HG03342 (cell line): ENCODE measurements at regions not wholly inside any gene's neighbourhood (a gene's known extent, or its start where the extent isn't known, plus 50 kb on each side); places are given as distances from the start of the nearest gene placed in this dataset.

ENCODE experiments used
- ATAC-seq: cut with Tn5 transposase; IDR thresholded peaks from one replicate; pipeline ENCODE4 v1.9.1; 2021; ENCODE audit warnings: mild to moderate bottlenecking, moderate library complexity; ENCODE audit not compliant: unreplicated experiment

DNA sequence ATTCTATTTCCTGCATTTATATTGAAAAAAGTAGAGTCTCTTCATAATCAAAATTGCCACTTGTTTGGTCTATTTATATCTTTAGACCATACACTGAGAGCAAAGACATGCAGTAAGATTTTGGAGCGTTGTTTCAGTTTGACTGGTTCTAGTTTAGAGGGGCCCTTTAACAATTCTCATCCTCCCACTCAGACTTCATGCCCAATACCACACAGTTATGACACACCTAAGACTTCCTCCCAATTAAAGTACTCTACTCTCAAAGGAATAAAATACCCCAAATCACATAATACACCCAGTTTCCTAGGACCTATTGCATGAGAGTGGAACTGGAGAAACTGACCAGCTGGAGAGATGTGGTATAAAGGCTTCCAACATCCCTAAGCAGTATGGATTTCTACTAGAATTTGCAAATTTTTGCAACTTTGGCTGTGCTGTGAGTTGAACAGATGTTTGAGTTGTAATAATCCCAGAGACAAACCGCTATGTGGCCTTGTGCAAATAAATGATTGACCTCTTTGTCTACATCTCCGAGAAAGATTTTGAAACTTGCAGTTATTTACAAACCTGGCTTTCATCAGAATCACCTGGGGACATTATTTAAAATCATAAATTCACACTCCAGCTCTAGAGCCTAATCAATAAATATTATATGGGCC is 170.0 kb upstream of the ROBO2 start:
- ATAC-seq: no peak

DNA sequence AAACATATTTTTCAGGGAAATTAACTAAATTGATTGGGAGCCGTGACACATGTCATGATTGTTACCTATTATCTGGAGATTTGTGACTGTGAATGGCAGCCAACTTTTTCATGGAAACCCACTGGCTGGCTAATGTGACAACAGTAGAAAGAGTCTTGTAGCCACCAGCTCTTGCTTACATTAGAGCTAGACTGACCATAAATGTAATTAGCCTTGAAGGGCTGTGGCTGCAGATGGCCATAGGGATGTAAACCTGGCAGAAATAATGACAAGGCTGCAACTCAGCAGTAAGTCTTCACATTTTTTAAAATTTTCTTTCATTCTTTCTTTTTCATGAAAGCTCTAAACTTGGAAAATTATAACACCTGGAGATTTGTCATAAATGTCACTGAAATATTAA is 168.2 kb upstream of the ROBO2 start:
- ATAC-seq: no peak

DNA sequence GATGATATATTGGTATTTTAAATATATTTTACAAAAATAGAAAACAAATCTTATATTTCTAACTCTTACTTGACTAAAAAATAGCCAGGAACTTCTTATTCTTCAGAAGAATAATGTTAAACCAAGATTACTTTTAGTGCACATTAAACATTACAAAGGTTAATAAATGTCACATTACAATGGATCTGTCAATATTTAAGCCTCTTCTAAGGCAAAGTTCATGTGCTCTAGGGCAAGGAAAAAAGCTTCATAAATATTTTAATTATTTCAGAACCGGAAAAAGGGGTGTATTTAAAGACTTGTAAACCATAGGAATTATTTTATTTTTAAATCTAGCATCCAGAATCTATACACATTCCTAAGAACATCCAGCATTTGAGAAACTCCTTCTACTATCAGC is 166.9 kb upstream of the ROBO2 start:
- ATAC-seq: no peak

DNA sequence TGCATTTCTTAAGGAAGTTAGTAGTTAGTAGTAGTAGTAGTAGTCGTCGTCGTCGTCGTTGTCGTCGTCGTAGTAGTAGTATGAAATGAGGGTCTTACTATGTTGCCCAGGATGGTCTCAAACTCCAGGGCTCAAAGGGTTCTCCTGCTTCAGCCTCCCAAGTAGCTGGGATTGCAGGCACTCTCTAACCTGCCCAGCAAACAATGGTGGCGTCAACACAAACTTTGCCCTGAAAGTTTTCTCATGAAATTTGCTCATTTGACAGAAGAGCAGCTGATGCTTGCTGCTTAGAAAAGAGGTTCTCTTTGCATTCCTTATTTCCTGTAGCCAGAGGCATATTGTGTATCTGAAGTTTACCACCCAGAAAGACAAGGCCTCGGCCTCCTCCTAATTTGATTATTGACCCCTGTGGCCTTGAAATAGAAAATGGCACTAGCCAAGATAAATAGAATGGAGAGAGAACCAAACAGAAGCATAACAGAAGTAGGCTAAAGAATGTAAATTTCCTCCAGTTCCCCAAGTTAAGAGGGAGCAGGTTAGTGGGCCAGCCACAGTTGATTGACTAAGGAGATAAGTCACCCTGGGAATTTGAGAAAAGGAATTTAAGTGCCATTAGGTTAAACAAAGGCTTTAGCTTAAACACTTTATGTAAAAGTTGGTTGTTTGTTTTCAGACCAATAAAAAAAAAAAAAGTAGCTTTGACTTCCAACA is 166.2 kb upstream of the ROBO2 start:
- ATAC-seq: no peak

DNA sequence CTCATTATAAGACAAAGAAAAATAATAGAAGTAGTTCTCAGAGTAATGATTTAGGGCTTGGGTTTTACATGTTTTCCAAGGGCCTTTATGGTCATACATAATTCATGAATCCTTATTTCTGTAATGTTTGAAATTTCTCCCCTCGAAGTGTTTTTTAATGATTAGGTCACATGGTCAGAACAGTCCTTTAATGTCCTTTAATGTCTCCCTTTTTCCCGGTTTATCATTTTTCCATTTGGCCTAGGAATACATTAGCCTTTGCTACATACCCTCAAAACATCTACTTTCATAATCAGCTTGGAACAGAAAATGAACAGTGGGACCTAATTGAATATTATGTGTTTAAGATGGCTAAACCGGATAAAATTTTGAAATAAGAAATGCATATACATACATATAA is 159.9 kb upstream of the ROBO2 start:
- no peak for ATAC-seq

DNA sequence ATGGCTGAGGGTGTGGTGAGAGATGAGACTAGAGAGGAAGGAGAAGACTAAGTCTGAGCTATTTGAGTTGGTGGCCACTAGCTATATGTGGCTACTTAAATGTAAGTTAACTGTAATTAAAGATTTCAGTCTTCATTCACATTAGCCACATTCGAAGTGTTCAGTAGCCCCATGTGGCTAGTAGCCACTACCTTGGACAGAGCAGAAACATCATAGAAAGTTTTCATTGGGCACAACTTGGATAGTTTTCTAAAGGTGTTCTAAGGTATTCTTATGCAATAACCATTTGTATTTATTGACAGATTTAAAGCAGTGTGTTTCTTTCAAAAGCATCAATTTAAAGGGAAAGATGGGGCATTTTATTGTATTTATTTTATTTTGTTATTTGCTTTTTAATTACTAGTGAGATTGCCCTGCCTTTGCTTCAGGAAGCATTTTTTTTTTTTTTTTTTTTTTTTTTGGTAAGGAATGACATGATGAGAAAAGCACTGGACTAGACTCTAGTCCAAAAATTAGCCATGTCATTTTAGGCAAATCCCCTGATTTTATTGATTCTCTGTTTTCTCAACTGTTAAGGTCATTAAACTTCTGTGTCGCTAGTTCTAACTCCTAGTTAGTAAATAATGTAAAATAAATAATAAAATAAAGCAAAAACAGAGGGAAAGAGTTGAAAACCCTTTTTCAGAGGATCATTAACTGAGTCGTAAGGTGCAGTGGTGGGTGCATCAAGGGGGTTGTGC is 153.0 kb upstream of the ROBO2 start:
- no peak for ATAC-seq

DNA sequence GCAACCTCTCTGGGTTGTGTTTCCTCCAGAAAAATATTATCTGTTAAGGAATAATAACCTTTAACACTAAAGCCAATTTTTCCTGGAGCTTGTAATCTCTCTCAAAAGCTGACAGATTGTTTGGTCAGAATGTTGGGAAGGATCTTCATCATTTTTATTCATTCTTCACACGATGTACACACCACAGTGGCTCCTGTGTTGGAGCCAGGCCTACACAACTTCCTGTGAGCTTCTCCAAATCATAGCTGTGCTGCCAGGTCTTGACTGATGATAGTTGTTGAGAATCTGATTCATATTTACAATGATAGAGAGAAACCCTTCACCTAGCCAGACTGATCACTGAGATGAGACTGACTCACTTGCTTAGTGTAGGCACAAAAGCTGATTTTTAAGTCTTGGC is 151.0 kb upstream of the ROBO2 start:
- ATAC-seq: no peak

DNA sequence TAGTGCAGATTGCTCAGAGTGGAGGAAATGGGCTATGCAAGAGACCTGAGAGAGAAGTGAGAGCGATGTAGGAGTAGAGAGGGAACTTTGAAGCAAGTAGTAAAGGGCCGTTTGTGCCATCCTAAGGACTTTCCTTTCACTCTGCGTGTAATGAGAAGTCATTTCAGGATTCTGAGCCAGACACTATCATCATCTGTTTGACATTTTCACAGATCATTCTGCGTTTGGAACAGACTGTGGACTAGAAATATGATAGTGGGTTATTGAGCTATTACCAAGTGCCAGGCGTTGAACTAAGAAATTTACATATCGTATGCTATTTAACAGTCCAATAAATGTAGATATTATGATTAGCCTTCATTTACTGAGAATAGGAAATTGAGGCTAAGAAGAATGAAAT is 150.0 kb upstream of the ROBO2 start:
- no peak for ATAC-seq

DNA sequence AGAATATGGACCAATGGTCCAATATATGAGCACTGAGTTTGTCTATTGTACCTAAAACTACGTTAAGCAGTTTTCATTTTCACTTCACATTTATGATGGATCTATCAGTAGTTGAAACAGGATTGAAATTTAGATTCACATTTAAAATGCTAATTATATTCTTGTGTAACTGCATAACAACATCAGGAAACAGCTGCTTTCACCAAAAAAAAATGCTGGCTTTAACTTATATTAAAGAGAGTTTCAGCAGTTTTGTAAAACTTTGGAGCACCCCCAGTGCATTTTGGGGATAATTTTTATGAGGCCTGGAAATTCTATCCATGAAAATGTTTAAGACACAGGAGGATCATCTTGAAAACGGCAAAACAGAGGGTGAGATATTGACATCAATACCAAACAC is 142.8 kb upstream of the ROBO2 start:
- ATAC-seq: no peak

DNA sequence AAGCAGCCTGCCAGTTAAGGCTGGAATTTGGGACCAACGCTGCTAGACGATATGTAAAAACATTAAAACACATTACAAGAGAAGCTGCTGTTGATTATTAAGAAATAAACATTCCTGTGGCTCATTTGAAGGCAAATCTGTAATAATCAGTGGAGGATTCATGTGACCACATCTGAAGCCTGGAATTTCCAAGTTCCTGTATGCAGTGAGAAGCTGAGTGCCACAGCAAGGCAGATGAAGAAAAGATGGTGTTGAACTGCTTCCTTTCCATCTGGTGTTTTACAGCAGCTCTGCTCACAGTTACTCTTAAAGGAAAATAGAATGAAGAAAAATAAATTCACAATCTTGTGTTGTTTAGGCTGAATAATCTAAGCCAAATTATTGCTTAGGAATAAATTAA is 139.3 kb upstream of the ROBO2 start:
- ATAC-seq: no peak

DNA sequence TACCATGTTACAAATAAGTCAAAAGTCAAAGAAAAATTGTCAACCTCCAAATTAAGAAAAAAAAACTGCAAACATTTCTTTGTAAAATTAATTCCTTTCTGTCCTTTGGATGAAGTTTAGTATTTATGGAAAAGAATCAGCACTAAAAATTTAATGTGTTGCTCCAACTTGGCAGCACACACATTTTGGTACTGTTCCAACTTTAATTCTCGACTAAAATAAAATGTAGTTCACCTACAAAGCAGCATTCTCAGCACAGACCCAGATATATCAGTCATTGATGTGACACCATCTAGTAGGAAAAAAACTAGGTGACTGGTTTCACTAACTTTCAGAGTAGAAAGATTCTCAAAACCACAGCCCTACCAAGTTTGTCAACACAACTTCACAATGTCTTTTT is 131.7 kb upstream of the ROBO2 start:
- ATAC-seq: no peak

DNA sequence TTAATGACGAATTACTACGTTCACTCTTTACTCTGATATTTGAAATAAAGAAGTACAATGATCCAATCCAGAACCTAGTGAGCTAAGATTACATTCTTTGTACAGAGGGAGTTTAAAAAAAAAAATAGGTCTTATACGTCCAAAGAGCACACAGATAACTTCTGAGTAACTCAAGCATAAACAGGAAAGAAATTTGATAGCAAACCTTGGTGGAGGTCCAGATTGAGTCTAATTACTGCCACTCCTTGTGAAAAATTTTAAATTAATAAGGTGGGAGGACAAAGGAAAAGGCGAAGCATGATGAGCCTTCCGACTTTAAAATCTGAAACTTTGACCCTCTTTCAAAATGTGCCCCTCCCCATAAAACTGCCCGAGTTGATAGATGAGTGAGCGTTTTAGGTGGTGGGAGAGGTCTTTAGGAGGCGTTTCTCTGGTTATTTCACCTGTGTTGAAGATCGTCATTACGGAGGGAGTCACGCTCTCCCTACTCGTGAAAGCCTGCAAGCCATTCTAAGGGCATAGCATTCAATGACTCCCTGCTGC is 127.0 kb upstream of the ROBO2 start:
- no peak for ATAC-seq

DNA sequence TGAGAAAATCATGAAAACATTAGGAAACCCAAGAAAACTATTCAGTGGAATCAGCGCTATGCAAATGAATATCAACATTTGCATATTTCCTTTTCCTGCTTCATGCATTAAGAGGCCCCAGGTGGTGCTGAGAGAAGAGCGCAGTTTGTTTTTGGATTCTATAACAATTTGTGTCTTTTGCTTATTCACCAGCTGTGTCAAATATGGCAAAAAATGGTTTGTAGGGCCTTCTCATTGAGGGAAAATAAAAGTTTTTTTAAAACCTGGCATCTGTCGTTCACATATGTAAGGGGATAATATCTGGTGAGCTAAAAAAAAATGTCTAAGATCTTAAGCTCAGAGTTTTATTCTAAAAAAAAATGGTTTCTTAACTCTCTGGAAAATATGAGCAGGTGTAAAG is 122.5 kb upstream of the ROBO2 start:
- ATAC-seq: no peak

DNA sequence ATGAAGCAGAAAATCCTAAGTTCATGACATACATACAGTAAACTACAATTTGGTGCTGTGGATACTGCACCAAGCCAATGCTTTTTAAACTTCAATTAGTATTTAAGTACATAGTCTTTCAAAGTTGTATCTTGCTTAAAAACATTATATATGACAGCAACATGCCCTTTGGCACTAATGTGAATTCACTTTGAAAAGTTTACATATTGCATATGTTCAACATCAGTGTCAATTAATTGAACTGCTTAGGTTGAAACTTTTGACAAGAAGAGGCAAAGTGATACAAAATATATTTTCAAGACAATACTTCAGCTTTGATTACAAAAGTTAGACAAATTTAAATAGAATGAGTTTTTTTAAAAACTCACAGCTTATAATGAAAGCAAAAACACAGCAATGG is 119.4 kb upstream of the ROBO2 start:
- ATAC-seq: no peak

DNA sequence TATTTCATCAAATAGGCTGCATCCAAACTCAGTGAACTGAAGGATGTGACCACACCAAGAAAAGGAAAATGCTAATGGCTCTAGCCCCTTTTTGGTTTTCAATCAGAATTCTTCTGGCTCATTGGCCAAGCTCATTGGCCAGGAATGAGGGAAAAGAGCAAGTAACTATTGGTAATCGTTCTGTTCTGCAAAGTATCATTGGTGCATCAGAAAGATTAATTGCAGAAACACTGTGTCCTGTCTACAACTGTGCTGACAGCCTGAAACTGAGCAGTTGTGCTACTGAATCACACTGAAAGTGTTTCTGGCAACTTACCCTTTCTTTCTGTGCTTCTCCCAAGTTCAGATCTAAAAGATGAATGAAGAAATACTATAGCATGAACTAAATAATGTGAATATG is 116.4 kb upstream of the ROBO2 start:
- ATAC-seq: no peak

DNA sequence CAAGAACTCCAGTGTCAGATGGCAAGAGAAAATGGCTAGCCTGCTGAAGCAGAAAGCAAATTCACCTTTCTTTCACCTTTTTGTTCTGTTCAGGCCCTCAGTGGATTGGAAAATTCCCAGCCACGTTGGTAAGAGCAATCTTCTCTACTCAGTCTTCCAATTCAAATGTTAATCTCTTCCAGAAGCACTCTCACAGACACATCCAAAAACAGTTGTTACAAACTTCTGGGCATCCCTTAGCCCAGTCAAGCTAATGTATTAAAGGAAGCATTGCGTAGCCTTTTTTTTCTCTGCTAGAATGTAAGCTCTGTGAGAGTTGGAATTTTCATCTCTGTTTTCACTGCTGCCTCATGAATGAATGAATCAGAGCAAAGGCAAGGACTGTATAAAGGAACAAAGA is 109.2 kb upstream of the ROBO2 start:
- no peak for ATAC-seq

DNA sequence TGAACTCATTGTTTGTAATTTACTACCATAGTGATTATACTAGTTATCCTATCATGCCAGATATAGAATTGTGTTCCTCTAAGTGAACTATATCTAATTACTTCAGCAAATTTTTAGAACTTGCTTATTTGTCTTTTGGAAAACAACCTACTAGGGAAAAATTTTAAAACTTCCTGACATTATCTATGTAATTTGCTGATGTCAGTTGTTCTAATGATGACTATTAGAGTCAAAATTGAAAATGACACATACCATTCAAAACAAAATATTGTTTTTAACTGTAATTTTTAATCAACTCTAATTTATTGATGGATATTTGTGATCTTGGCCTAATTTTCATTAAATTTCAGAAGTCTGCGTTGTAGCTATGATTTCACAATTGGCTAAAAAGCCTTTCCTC is 106.7 kb upstream of the ROBO2 start:
- no peak for ATAC-seq

DNA sequence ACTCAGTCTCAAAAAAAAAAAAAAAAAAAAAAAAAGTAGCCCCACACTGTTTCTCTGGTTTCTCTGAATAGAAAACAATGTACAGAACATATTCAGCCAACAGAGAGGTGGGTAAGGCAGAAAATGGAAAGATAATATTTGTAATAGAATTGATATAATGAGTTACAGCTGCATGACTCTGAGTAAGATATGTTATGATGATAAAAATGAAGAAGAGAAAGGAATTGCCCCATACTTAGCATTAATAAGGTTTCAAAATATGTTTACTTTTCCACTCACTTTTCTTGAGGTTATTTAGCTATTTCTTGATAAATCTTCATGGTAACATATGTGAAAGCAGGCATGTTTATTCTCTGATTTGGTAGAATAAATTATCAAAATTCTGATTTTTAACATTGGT is 100.9 kb upstream of the ROBO2 start:
- no peak for ATAC-seq

DNA sequence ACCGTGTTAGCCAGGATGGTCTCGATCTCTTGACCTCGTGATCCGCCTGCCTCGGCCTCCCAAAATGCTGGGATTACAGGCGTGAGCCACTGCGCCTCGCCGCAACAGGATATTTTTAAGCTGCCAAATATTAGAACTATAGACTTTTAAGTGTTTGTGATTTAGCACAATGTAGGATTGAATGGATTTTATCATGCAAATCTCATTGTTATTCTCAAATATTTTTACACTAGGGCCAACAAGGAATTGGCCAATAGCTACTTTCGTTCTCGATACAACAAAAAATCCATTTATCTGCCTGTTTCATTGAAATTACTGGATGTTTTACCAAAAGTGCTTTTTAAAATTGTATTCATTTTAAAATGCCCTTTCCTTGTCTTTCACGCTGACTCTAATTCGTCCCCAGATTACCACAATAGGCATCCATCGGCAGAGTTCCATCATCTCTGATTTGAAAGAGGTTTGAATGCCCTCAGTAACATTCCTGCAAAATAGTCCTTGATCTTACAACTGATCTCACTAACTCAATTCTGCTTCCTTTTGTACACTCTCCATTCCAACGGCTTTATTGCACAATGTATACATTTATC is 99.6 kb upstream of the ROBO2 start:
- no peak for ATAC-seq

DNA sequence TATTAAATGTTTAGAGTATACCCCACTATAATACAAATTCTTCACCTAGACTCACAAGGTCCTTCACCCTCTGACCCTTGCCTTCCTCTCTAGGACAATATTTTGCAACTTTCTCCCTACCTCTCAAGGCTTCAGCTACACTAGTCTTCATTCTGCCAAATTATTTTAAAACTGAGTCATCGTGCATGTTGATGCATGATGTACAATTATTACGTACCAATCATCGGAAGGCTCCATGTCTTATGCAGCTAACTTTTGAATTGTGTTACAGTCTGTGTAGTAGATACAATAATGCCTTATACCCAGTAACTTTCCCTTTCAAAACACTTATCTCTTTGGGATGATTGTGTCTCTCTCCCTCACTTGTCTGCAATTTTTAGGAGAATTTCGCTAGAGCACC is 98.5 kb upstream of the ROBO2 start:
- no peak for ATAC-seq

DNA sequence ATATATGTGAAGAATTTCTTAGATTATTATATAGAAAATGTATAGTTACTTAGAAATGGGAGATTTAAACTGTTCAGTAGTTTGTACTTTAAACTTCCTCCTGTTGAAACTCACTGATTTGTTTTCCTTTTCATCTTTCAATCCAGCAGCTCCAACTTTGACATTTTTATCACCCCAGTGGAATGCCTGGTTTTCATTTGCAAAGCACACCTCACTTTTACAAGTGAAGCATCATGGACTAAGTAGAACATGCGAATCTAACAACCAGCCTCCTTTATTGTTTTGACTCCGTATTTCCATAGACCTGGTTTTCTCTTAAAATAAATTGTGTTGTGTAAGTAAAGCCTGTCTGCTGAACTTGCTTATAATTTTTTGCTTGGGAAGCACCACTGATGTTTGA is 97.8 kb upstream of the ROBO2 start:
- ATAC-seq: no peak

DNA sequence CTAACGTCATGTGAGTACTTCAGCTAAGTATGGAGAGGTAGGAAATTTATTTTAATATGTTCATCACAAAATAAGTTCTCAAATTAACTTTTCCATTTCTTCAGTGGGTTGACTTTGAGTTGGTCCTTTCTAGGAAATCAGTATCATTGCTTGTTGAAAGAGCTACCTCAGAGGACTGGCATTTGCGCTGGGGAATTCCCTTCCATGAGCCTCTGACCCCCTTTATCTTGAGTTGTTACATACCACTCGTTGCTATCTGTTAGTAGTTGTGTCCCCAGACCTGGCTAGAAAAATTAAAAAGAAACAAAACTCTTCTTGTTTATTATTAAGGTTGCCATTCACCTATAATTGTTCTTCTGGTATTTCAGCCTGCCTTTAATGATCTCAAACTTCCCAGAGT is 96.8 kb upstream of the ROBO2 start:
- no peak for ATAC-seq
